ENCODE measurements at regions not wholly inside any gene's neighbourhood (a gene's known extent, or its start where the extent isn't known, plus 50 kb on each side); places are given as distances from the start of the nearest gene placed in this dataset.

DNA sequence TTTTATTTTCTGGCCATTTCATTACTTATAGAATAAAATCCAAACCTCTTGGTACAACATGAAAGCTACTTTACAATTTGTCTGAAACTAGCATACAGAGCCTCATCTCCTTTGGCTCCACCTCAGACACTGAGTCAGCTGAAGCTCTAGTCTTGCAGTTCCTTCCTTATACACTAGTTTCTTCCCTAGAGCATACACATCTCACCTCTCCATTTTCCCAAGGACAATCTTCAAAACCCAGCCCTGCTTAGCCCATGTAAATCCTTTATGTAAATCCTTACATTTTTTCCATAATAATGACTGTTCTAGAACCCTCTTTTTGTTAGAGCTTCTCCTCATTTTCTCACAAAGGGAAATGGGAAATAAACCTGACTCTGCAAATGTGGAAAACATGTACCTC is 463.4 kb downstream of the SLC16A7 start:
- Histone ChIP-seq H4K8ac (ENCODE audit: extremely low read depth, insufficient read depth, low read length) (no peak overlapping the region), H3K18ac (ENCODE audit: extremely low read depth, low read length) (no peak overlapping the region), H3K27ac (ENCODE audit: low read depth, low read length) (no peak overlapping the region), H3K79me1 (ENCODE audit: low read depth, low read length) (no peaks in the 10 kb centered on the region), H3K56ac (replicated peaks; ENCODE audit: insufficient read length, low read depth, low read length) (no peak overlapping the region), H3K9me3 (ENCODE audit: insufficient read depth in 2 of 2, low read depth in 1 of 2, low read length in 1 of 2) (no peaks in the 10 kb centered on the region), H2BK20ac (ENCODE audit: low read length) (no peak overlapping the region), H3K27me3 (replicated peaks in 1 of 4; ENCODE audit: control insufficient read depth in 3 of 4, extremely low read depth in 1 of 4, insufficient read depth in 3 of 4, low read length in 3 of 4) (no peaks in the 10 kb centered on the region), H2AFZ (ENCODE audit: low read length) (no peak overlapping the region), H2BK5ac (ENCODE audit: low read depth, low read length) (no peak overlapping the region), H4K5ac (ENCODE audit: insufficient read length, low read depth, low read length) (no peak overlapping the region), H4K91ac (replicated peaks; ENCODE audit: insufficient read length, low read length) (no peak overlapping the region), H3K4ac (replicated peaks; ENCODE audit: insufficient read length, low read depth, low read length) (no peak overlapping the region), H3K36me3 (ENCODE audit: control insufficient read depth in 2 of 4, insufficient read depth in 4 of 4, low read length in 3 of 4) (no peaks in the 10 kb centered on the region), H2BK15ac (ENCODE audit: low read length) (no peak overlapping the region), H3K23ac (ENCODE audit: insufficient read length) (no peak overlapping the region), H4K20me1 (replicated peaks in 1 of 2; ENCODE audit: control insufficient read depth in 1 of 2, insufficient read depth in 2 of 2, low read length in 2 of 2) (no peaks in the 10 kb centered on the region), H2BK12ac (ENCODE audit: low read depth, low read length) (no peak overlapping the region), H3K4me1 (replicated peaks in 1 of 4; ENCODE audit: control insufficient read depth in 3 of 4, insufficient read depth in 4 of 4, low read length in 3 of 4) (no peaks in the 10 kb centered on the region), H3K14ac (ENCODE audit: insufficient read length) (no peak overlapping the region), H2BK120ac (replicated peaks; ENCODE audit: low read depth, low read length) (no peak overlapping the region), H3K23me2 (ENCODE audit: low read depth, low read length) (no peaks in the 10 kb centered on the region), H2AK5ac (ENCODE audit: low read depth, low read length) (no peak overlapping the region), H3K4me3 (ENCODE audit: extremely low read depth in 1 of 4, insufficient read depth in 2 of 4, low read depth in 3 of 4, low read length in 4 of 4) (no peak overlapping the region), H3K79me2 (ENCODE audit: control insufficient read depth in 1 of 2, insufficient read depth in 2 of 2, low read length in 2 of 2) (no peaks in the 10 kb centered on the region), H3K9ac (replicated peaks in 1 of 4; ENCODE audit: extremely low read depth in 1 of 4, low read depth in 3 of 4, low read length in 3 of 4) (no peak overlapping the region), H3K4me2 (ENCODE audit: insufficient read depth in 1 of 2, low read depth in 2 of 2, low read length in 2 of 2) (no peak overlapping the region)
- CTCF ChIA-PET (ENCODE audit: partially characterized antibody), result interaction anchor here (1.9 kb wide), 1 partner anchor 13 kb away, joined by 6 read pairs; no protein-coding TSS in a partner anchor
- DNase-seq (ENCODE audit: low read depth in 1 of 2, low spot score in 2 of 2) (no peak), FAIRE-seq (no peak)
- POLR2A ChIA-PET (ENCODE audit: partially characterized antibody), result no interaction called here
- TF ChIP-seq, protein P1, sequence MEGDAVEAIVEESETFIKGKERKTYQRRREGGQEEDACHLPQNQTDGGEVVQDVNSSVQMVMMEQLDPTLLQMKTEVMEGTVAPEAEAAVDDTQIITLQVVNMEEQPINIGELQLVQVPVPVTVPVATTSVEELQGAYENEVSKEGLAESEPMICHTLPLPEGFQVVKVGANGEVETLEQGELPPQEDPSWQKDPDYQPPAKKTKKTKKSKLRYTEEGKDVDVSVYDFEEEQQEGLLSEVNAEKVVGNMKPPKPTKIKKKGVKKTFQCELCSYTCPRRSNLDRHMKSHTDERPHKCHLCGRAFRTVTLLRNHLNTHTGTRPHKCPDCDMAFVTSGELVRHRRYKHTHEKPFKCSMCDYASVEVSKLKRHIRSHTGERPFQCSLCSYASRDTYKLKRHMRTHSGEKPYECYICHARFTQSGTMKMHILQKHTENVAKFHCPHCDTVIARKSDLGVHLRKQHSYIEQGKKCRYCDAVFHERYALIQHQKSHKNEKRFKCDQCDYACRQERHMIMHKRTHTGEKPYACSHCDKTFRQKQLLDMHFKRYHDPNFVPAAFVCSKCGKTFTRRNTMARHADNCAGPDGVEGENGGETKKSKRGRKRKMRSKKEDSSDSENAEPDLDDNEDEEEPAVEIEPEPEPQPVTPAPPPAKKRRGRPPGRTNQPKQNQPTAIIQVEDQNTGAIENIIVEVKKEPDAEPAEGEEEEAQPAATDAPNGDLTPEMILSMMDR (IDR thresholded peaks at IDR 0.05; ENCODE audit: control extremely low read depth in 1 of 3, insufficient read depth in 1 of 3, low read depth in 1 of 3, low read length in 3 of 3), result peak in 1 of 3 experiments; percentile 12; a peak in 1 of 4 replicates
- TF ChIP-seq KDM4A (IDR thresholded peaks at IDR 0.05; ENCODE audit: low read depth, low read length, severe bottlenecking) (no peak), RXRA (IDR thresholded peaks at IDR 0.05; ENCODE audit: insufficient read depth, low read depth, low read length) (no peak), KDM1A (IDR thresholded peaks at IDR 0.05; ENCODE audit: borderline replicate concordance, low read length) (no peak), MAFK (IDR thresholded peaks at IDR 0.05; ENCODE audit: low read depth, low read length) (no peak), TCF12 (IDR thresholded peaks at IDR 0.05; ENCODE audit: low read depth, low read length) (no peak)
